K562 (cell line): ENCODE measurements at regions not wholly inside any gene's neighbourhood (a gene's known extent, or its start where the extent isn't known, plus 50 kb on each side); places are given as distances from the start of the nearest gene placed in this dataset.

ENCODE experiments used
- ATAC-seq: fragments of 200-7000 bp; cut with Tn5 transposase; 3 replicates; pipeline ENCODE4 v1.9.1; 2020; ENCODE audit warnings: moderate library complexity
- BruUV-seq: library from RNA; stranded (reverse); fragments of 400-500 nt; replicated peaks from 2 replicates; lab custom pipeline; 2021; lab: Mats Ljungman, UMichigan
- CTCF ChIA-PET: fragments of 300-600 bp; formaldehyde crosslinking; extraction: SDS; loops from one replicate; lab custom pipeline; 2021; ENCODE audit warnings: low intra/inter-chr PET ratio; lab: Yijun Ruan, JAX
- POLR2A ChIA-PET: fragments of 300-600, 350-650 bp; sonication (Branson Sonifier 250); formaldehyde crosslinking; extraction: SDS; loops from one replicate; lab custom pipeline; 2021; ENCODE audit warnings: antibody characterized with exemption, inconsistent platforms; lab: Yijun Ruan, JAX
- DNase-seq, 4 experiments: peaks; one replicate each; pipeline versions ENCODE4 v3.0.0 to v3.0.0-alpha.2; 2011 to 2018; ENCODE audit warnings: low spot score in 3 of 4, mixed read lengths in 3 of 4; ENCODE audit errors: extremely low read depth in 1 of 4
- FAIRE-seq: peaks from 2 replicates; lab custom pipeline; 2011; peaks lifted over from hg19 to GRCh38; lab: Jason Lieb, UNC
- H2AFZ ChIP-seq: 2 replicates; pipeline ENCODE4 v1.6.0; 2011; ENCODE audit warnings: low read depth, low read length, control low read depth, inconsistent platforms
- H3K27ac ChIP-seq: fragments of 200-600 bp; 3 replicates; pipeline ENCODE4 v1.8.0; 2011; ENCODE audit warnings: low read depth, mild to moderate bottlenecking, control low read depth, inconsistent platforms, low read length, moderate library complexity, mixed read lengths; ENCODE audit errors: extremely low read depth
- H3K27me3 ChIP-seq, 2 experiments: fragments of 300-600 bp in 1 of 2; 2 replicates in 1 of 2; 3 replicates in 1 of 2; pipeline versions ENCODE4 v1.6.0 to v1.8.0; 2011; ENCODE audit warnings: inconsistent platforms in 2 of 2, low read length in 2 of 2, mild to moderate bottlenecking in 1 of 2, mixed read lengths in 1 of 2, moderate library complexity in 1 of 2; ENCODE audit not compliant: control insufficient read depth in 2 of 2, insufficient read depth in 2 of 2
- H3K36me3 ChIP-seq: fragments of 300-600 bp; 3 replicates; pipeline ENCODE4 v1.8.0; 2011; ENCODE audit warnings: mild to moderate bottlenecking, low read length, inconsistent platforms; ENCODE audit not compliant: control insufficient read depth, insufficient read depth
- H3K4me1 ChIP-seq, 2 experiments: fragments of 200-600 bp in 1 of 2; replicated peaks in 1 of 2; 2 replicates in 1 of 2; 3 replicates in 1 of 2; pipeline versions ENCODE4 v1.5.1 to v1.8.0; 2011; ENCODE audit warnings: inconsistent platforms in 2 of 2, low read length in 2 of 2, mild to moderate bottlenecking in 1 of 2, mixed read lengths in 1 of 2, moderate library complexity in 1 of 2; ENCODE audit not compliant: control insufficient read depth in 2 of 2, insufficient read depth in 2 of 2
- H3K4me2 ChIP-seq: 2 replicates; pipeline ENCODE4 v1.6.1; 2011; ENCODE audit warnings: low read length, control low read depth, inconsistent platforms, mixed read lengths; ENCODE audit not compliant: insufficient read depth
- H3K4me3 ChIP-seq: fragments of 200-600 bp; sonication (generic), shearing (Covaris generic); 2 replicates; pipeline ENCODE4 v1.5.1; 2016; ENCODE audit warnings: control low read depth, inconsistent platforms
- H3K79me2 ChIP-seq: fragments of 200-600 bp; 3 replicates; pipeline ENCODE4 v1.8.0; 2011; ENCODE audit warnings: low read length, inconsistent platforms; ENCODE audit not compliant: control insufficient read depth, insufficient read depth
- H3K9ac ChIP-seq, 2 experiments: 2 replicates each; pipeline versions ENCODE4 v1.6.0 to v1.6.1; 2011; ENCODE audit warnings: low read depth in 2 of 2, low read length in 2 of 2, control low read depth in 1 of 2, inconsistent platforms in 1 of 2, mild to moderate bottlenecking in 1 of 2, mixed read lengths in 1 of 2; ENCODE audit not compliant: insufficient read depth in 1 of 2
- H3K9me1 ChIP-seq: one replicate; pipeline ENCODE4 v1.6.0; 2011; ENCODE audit warnings: inconsistent platforms, mild to moderate bottlenecking, low read length, moderate library complexity; ENCODE audit not compliant: control insufficient read depth, insufficient read depth
- H3K9me3 ChIP-seq: replicated peaks from 2 replicates; pipeline ENCODE4 v1.5.1; 2011; ENCODE audit warnings: low read depth, low read length, inconsistent platforms; ENCODE audit not compliant: control insufficient read depth, insufficient read depth
- H4K20me1 ChIP-seq: replicated peaks from 2 replicates; pipeline ENCODE4 v1.6.1; 2011; ENCODE audit warnings: low read length, inconsistent platforms, mixed read lengths; ENCODE audit not compliant: control insufficient read depth, insufficient read depth
- LARP7 ChIP-seq: fragments of 450-650 bp; IDR thresholded peaks from 2 replicates; pipeline ENCODE4 v1.6.1; 2016
- ZBTB5 ChIP-seq: fragments of 450-650 bp; IDR thresholded peaks from 2 replicates; pipeline ENCODE4 v1.6.1; 2017; ENCODE audit warnings: antibody characterized with exemption
- WGBS: fragments of 100-300 bp; shearing (Covaris generic); methylation state at CpG from one replicate; pipeline ENCODE4 v1.1.6; 2016; ENCODE audit warnings: low coverage, mixed read lengths; ENCODE audit not compliant: insufficient coverage; ENCODE audit errors: missing lambda C conversion rate; 5-methylcytosine and 5-hydroxymethylcytosine counted together
- in situ Hi-C: fragments of 300-500 bp; cut with MboI; formaldehyde crosslinking; loops from 4 replicates; pipeline ENCODE4 v1.15.0; 2018; ENCODE audit warnings: inconsistent platforms, mixed read lengths
- intact Hi-C: fragments of 100-400 bp; cut with micrococcal nuclease; formaldehyde crosslinking; loops from 2 replicates; pipeline ENCODE4 v1.14.2; 2022
- TF ChIP-seq, protein P1 (sequence below): fragments of 450-650 bp; IDR thresholded peaks from 2 replicates; pipeline ENCODE4 v1.6.1; 2017; ENCODE audit warnings: antibody characterized with exemption, mild to moderate bottlenecking
- TF ChIP-seq, protein P2 (sequence below): fragments of 450-650 bp; IDR thresholded peaks from 2 replicates; pipeline ENCODE4 v1.6.1; 2018; ENCODE audit warnings: mild to moderate bottlenecking, low read depth; ENCODE audit not compliant: partially characterized antibody

DNA sequence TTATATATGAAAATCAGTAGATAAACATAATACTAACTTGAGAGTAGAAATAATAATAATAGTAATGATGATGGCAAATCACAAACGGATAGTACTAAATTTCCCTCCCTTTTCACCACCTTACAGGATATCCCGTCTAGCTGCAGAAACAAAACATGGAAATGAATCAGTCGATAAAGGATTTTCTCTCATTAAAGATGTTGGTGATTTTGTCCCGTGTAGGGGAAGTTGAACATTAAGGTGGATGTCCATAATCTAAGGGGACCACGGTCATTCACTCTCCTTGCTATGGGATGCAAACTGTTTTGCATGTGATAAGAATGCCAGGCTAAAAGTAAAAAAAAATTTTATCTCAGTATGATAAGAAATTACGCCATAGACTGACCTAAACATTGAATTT is 1027.7 kb upstream of the NR2F2 start (continued):
- TF ChIP-seq, protein P1, sequence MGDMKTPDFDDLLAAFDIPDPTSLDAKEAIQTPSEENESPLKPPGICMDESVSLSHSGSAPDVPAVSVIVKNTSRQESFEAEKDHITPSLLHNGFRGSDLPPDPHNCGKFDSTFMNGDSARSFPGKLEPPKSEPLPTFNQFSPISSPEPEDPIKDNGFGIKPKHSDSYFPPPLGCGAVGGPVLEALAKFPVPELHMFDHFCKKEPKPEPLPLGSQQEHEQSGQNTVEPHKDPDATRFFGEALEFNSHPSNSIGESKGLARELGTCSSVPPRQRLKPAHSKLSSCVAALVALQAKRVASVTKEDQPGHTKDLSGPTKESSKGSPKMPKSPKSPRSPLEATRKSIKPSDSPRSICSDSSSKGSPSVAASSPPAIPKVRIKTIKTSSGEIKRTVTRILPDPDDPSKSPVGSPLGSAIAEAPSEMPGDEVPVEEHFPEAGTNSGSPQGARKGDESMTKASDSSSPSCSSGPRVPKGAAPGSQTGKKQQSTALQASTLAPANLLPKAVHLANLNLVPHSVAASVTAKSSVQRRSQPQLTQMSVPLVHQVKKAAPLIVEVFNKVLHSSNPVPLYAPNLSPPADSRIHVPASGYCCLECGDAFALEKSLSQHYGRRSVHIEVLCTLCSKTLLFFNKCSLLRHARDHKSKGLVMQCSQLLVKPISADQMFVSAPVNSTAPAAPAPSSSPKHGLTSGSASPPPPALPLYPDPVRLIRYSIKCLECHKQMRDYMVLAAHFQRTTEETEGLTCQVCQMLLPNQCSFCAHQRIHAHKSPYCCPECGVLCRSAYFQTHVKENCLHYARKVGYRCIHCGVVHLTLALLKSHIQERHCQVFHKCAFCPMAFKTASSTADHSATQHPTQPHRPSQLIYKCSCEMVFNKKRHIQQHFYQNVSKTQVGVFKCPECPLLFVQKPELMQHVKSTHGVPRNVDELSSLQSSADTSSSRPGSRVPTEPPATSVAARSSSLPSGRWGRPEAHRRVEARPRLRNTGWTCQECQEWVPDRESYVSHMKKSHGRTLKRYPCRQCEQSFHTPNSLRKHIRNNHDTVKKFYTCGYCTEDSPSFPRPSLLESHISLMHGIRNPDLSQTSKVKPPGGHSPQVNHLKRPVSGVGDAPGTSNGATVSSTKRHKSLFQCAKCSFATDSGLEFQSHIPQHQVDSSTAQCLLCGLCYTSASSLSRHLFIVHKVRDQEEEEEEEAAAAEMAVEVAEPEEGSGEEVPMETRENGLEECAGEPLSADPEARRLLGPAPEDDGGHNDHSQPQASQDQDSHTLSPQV: no peak
- TF ChIP-seq, protein P2, sequence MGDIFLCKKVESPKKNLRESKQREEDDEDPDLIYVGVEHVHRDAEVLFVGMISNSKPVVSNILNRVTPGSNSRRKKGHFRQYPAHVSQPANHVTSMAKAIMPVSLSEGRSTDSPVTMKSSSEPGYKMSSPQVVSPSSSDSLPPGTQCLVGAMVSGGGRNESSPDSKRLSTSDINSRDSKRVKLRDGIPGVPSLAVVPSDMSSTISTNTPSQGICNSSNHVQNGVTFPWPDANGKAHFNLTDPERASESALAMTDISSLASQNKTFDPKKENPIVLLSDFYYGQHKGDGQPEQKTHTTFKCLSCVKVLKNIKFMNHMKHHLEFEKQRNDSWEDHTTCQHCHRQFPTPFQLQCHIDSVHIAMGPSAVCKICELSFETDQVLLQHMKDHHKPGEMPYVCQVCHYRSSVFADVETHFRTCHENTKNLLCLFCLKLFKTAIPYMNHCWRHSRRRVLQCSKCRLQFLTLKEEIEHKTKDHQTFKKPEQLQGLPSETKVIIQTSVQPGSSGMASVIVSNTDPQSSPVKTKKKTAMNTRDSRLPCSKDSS: no peak

DNA sequence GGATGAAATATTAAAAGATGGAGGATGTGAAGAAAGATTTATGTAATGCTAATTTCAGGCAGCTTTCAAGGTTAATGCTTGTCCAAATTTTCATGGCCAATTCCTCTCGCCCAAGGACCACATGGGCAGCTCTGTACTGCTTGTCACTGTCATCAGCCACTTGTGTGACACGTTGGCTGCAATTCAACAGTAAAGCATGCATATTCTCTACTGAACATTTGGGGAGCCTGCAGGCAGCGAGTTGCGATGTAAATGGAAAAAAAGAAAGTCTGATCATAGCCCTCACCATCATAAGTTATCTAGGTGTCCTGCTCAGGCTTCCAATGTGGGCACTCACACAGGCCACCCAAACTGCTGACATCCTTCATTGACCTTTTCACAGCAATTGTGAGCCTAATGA is 1026.8 kb upstream of the NR2F2 start:
- FAIRE-seq (no peak), DNase-seq (no peak), ATAC-seq (no peak)
- WGBS: 2% methylated on average over 4 of the region's 4 CpGs
- Histone ChIP-seq H3K36me3 (no peaks in the 10 kb centered on the region), H3K9ac (no peak overlapping the region), H3K27me3 (peaks cover 0 to 2% of the 10 kb centered on the region in 2 experiments; a peak in 2 of 5 replicates), H3K4me2 (no peak overlapping the region), H2AFZ (no peak overlapping the region), H3K4me1 (no peaks in the 10 kb centered on the region), H4K20me1 (no peaks in the 10 kb centered on the region), H3K9me3 (no peaks in the 10 kb centered on the region), H3K9me1 (no peaks in the 10 kb centered on the region), H3K4me3 (no peak overlapping the region), H3K27ac (no peak overlapping the region), H3K79me2 (no peaks in the 10 kb centered on the region)
- in situ Hi-C loops: no loop called here
- no TSS peak for BruUV-seq
- TF ChIP-seq ZBTB5: no peak
- TF ChIP-seq LARP7: no peak
- ChIA-PET POLR2A (interaction anchor here (1.2 kb wide), 1 partner anchor 11 kb away, joined by 4 read pairs; no protein-coding TSS in a partner anchor), CTCF (interaction anchor here (0.8 kb wide), 1 partner anchor 43 kb away, joined by 3 read pairs; no protein-coding TSS in a partner anchor)
- intact Hi-C loops: no loop called here
